K562 (cell line): ENCODE measurements at regions not wholly inside any gene's neighbourhood (a gene's known extent, or its start where the extent isn't known, plus 50 kb on each side); places are given as distances from the start of the nearest gene placed in this dataset.
A peak's percentile ranks its signal among the peaks of the same experiment; 100 is the strongest.

ENCODE experiments used
- CEBPZ ChIP-seq: fragments of 150-350 bp; IDR thresholded peaks from 2 replicates; pipeline ENCODE4 v1.6.1; 2014; ENCODE audit warnings: low read depth, mild to moderate bottlenecking, low read length, borderline replicate concordance
- IRF1 ChIP-seq: sonication (generic); formaldehyde crosslinking; IDR thresholded peaks from 2 replicates; pipeline ENCODE4 v1.8.0; 2022; ENCODE audit warnings: missing genetic modification reagents, mild to moderate bottlenecking, borderline replicate concordance
- IRF2 ChIP-seq: sonication (generic); formaldehyde crosslinking; IDR thresholded peaks from 2 replicates; pipeline ENCODE4 v1.8.1; 2022; ENCODE audit warnings: mild to moderate bottlenecking, missing genetic modification reagents
- MYBL2 ChIP-seq, 2 experiments: fragments of 450-650 bp in 1 of 2; sonication (generic) in 1 of 2; formaldehyde crosslinking in 1 of 2; IDR thresholded peaks; 2 replicates each; pipeline versions ENCODE4 v1.6.1 to v1.8.1; 2017 to 2022; ENCODE audit warnings: borderline replicate concordance in 1 of 2, inconsistent platforms in 1 of 2, low read depth in 1 of 2, mild to moderate bottlenecking in 1 of 2, missing genetic modification reagents in 1 of 2, moderate library complexity in 1 of 2
- SIN3A ChIP-seq, 2 experiments: fragments of 150-350 bp in 1 of 2; IDR thresholded peaks; 2 replicates each; pipeline ENCODE4 v1.6.1; 2011 to 2016; ENCODE audit warnings: borderline replicate concordance in 2 of 2, low read depth in 2 of 2, low read length in 2 of 2, mild to moderate bottlenecking in 2 of 2, moderate library complexity in 2 of 2; ENCODE audit not compliant: control insufficient read depth in 1 of 2
- TF ChIP-seq, protein P1 (sequence below): fragments of 250-450 bp; sonication (Bioruptor Pico); IDR thresholded peaks from 2 replicates; pipeline ENCODE4 v1.5.0; 2021; ENCODE audit warnings: mild to moderate bottlenecking, moderate library complexity
- TF ChIP-seq, protein P2 (sequence below): fragments of 450-650 bp; IDR thresholded peaks from 2 replicates; pipeline ENCODE4 v1.6.1; 2016; ENCODE audit warnings: antibody characterized with exemption
- TF ChIP-seq, protein P3 (sequence below): fragments of 450-650 bp; IDR thresholded peaks from 2 replicates; pipeline ENCODE4 v1.6.1; 2016
- TF ChIP-seq, protein P4 (sequence below): fragments of 450-650 bp; IDR thresholded peaks from one replicate; pipeline ENCODE4 v1.6.1; 2018; ENCODE audit warnings: mild to moderate bottlenecking, moderate library complexity; ENCODE audit not compliant: partially characterized antibody

GRCh38 chr6:146881228-146882181 lies 282.7 kb downstream of the ADGB start (continued):
- TF ChIP-seq, protein P1, sequence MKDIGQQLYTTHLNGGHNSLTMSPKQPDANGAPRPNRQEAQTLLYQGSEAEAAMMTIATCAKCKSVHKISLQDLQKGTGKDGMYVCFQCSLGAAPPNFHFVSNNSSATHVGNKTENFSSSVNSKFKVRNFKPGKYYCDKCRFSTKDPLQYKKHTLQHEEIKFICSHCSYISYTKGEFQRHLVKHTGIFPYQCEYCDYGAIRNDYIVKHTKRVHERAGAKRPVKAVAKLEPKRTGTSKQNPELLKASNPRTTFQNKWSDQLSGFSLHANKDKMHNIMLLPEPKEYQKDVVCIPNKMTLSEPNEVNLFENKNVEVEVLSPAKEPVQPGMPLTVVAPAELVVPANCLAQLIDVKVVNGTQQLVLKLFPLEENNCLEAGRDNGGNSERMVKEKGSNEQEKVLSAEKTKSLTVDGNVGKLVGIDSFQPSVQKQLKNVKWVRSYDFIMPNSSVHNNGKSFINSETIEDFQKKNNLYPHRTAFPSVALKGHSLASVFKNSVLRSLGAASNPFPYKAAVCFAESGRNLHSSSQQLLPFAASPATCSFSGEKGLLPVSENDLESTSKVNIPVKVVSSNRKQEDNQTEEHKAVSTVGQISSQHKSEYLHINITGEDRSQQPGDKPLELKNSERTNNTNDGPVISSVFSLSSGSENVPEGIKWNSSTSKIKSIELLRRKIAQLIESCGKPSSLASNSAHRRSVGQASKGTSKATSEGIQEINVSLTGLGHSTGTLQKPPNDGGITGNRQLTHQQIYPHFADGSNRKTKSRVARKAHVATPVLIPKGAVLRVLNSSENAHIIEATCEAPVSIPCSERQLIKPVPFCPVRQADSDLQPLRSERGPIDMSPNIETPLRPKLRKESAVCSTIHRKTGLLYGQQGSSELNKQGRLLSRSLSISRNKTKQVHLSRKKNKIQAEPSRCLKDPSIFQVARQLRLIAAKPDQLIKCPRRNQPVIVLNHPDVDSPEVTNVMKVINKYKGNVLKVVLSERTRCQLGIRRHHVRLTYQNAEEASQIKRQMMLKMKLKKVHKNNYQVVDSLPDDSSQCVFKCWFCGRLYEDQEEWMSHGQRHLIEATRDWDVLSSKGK (CRISPR knock-in tag), result 0 out of 2 replicates have a peak, but pooled peaks have one; percentile 7
- TF ChIP-seq, protein P2, sequence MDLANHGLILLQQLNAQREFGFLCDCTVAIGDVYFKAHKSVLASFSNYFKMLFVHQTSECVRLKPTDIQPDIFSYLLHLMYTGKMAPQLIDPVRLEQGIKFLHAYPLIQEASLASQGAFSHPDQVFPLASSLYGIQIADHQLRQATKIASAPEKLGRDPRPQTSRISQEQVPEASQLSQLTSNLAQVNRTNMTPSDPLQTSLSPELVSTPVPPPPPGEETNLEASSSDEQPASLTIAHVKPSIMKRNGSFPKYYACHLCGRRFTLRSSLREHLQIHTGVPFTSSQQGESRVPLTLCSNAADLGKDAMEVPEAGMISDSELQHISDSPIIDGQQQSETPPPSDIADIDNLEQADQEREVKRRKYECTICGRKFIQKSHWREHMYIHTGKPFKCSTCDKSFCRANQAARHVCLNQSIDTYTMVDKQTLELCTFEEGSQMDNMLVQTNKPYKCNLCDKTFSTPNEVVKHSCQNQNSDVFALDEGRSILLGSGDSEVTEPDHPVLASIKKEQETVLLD, result 0 out of 2 replicates have a peak, but pooled peaks have one; percentile 50
- TF ChIP-seq, protein P3, sequence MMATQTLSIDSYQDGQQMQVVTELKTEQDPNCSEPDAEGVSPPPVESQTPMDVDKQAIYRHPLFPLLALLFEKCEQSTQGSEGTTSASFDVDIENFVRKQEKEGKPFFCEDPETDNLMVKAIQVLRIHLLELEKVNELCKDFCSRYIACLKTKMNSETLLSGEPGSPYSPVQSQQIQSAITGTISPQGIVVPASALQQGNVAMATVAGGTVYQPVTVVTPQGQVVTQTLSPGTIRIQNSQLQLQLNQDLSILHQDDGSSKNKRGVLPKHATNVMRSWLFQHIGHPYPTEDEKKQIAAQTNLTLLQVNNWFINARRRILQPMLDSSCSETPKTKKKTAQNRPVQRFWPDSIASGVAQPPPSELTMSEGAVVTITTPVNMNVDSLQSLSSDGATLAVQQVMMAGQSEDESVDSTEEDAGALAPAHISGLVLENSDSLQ, result peak; percentile 74
- TF ChIP-seq IRF1 (CRISPR knock-in tag), result no peak
- TF ChIP-seq SIN3A (IDR thresholded peaks at IDR 0.05; ENCODE audit: borderline replicate concordance in 2 of 2, control insufficient read depth in 1 of 2, low read depth in 2 of 2, low read length in 2 of 2), result no peak
- no peak for TF ChIP-seq CEBPZ
- no peak for TF ChIP-seq IRF2 (CRISPR knock-in tag)
- TF ChIP-seq, protein P4, sequence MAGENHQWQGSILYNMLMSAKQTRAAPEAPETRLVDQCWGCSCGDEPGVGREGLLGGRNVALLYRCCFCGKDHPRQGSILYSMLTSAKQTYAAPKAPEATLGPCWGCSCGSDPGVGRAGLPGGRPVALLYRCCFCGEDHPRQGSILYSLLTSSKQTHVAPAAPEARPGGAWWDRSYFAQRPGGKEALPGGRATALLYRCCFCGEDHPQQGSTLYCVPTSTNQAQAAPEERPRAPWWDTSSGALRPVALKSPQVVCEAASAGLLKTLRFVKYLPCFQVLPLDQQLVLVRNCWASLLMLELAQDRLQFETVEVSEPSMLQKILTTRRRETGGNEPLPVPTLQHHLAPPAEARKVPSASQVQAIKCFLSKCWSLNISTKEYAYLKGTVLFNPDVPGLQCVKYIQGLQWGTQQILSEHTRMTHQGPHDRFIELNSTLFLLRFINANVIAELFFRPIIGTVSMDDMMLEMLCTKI, result no peak
- TF ChIP-seq MYBL2 (IDR thresholded peaks at IDR 0.05; ENCODE audit: low read depth), result no peak
- no peak for TF ChIP-seq MYBL2 (CRISPR knock-in tag; IDR thresholded peaks at IDR 0.05; ENCODE audit: borderline replicate concordance)
